ENCODE measurements at regions not wholly inside any gene's neighbourhood (a gene's known extent, or its start where the extent isn't known, plus 50 kb on each side); places are given as distances from the start of the nearest gene placed in this dataset.
"Not testable (repeated sequence)": the region's sequence is repeated elsewhere in the genome, so short reads cannot be mapped to it uniquely, and the experiment has no call there.

- no peak for DNase-seq
Observed at GRCh38 chr5:18379189-18379588, 744.9 kb downstream of the TAF11L14 start.

- no peak for DNase-seq
Observed at GRCh38 chr5:18380729-18381362, 746.6 kb downstream of the TAF11L14 start.

GRCh38 chr5:18393565-18394442 lies 759.5 kb downstream of the TAF11L14 start:
- DNase-seq = no peak

GRCh38 chr5:18394443-18394804 lies 760.2 kb downstream of the TAF11L14 start:
- no peak for DNase-seq

- DNase-seq = no peak
Observed at GRCh38 chr5:18395126-18396110, 761.2 kb downstream of the TAF11L14 start.

DNA sequence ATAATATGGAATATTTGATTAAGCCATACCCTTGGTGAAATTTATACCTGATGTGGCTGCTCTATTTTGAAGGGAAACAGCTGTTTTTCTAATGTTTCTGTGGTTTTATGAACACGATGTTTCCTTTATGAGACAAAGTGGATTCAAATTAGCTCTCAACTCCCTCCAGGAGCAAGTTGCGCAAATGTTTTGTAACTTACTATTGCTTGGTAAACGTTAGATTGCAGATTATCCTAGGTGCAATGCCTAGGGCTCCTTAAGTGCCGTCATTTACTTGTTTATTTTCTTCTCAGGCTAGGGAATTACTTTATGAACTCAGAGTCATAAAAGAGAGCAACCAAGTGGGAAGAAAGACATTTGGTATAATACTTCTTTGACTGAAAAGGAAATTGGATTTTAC lies 763.1 kb downstream of the TAF11L14 start:
- no peak for DNase-seq

DNA sequence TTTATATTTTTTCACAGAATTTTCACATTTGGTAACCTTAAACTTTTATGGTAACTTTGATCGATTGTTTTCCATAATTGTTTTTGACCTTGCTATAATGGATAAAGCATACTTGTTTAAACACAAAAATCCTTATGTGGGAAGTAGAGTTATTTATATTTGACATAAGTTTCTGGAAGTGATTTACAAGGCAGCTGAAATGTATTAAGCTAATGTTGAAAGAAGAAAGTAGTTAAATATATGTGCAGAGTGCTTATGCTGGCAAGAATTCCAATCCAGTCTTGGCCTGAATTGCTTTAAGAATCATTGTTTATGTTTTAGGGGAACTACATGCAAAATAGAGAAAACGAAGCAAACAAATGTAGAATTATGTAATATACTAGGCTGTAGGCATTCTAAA lies 763.6 kb downstream of the TAF11L14 start:
- DNase-seq = no peak

DNA sequence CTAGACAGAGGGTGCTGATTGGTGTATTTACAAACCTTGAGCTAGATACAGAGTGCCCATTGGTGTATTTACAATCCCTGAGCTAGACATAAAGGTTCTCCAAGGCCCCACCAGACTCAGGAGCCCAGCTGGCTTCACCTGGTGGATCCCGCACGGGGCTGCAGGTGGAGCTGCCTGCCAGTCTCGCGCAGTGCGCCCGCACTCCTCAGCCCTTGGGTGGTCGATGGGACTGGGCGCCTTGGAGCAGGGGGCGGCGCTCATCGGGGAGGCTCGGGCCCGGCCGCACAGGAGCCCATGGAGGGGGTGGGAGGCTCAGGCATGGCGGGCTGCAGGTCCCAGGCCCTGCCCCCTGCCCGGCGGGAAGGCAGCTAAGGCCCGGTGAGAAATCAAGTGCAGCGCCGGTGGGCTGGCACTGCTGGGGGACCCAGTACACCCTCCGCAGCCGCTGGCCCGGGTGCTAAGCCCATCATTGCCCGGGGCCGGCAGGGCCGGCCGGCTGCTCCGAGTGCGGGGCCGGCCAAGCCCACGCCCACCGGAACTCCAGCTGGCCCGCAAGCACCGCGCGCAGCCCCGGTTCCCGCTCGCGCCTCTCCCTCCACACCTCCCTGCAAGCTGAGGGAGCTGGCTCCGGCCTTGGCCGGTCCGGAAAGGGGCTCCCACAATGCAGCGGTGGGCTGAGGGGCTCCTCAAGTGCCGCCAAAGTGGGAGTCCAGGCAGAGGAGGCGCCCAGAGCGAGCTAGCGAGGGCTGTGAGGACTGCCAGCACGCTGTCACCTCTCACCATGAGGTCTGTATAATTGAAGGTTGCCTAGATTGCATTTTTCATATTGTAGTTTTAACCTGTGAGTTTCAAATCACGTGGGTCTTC lies 765.4 kb downstream of the TAF11L14 start:
- not testable (repeated sequence) for DNase-seq

GRCh38 chr5:18403141-18403540 lies 768.9 kb downstream of the TAF11L14 start:
- DNase-seq = no peak

- no peak for DNase-seq
Observed at GRCh38 chr5:18403941-18404438, 769.7 kb downstream of the TAF11L14 start.

- no peak for DNase-seq
Observed at GRCh38 chr5:18420711-18421110, 786.5 kb downstream of the TAF11L14 start.

DNA sequence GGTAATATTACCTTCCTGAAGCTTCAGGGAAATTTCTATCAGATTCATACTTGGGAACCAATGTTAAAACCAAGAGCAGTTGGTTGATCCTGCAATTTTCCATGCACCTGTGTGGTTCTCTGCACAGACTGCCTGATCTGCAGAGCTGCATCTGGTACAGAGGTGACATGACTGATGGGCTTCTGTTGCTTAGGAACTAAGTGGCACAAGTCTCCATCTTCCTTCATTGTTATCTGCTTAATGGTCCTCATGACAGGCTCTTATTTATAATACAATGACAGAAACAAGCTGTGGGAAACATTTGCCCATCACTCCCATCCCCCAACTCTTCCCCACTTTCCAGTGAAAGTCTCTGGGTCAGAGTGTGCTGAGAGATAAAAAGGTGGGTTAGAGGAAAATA lies 799.1 kb downstream of the TAF11L14 start:
- no peak for DNase-seq

- DNase-seq = no peak
Observed at GRCh38 chr5:18438126-18438525, 803.9 kb downstream of the TAF11L14 start.

DNA sequence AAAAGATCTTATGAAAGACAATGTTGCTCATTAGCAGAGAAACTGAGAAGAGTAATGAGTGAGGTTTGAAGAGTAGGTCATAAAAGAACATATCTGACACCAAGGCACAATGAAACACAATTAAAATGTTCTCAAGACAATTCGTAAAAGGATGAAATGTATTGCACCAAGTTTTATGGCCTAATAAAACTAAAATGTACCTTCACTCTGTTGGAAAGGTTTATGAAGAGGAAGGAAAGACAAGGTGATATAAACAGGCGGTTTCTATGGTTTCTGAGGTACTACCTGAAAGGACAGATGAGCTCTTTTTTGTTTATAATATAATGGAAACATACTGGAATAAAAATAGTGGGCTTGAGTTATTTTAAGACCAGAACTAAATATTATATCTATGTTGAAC lies 821.3 kb downstream of the TAF11L14 start:
- no peak for DNase-seq

DNA sequence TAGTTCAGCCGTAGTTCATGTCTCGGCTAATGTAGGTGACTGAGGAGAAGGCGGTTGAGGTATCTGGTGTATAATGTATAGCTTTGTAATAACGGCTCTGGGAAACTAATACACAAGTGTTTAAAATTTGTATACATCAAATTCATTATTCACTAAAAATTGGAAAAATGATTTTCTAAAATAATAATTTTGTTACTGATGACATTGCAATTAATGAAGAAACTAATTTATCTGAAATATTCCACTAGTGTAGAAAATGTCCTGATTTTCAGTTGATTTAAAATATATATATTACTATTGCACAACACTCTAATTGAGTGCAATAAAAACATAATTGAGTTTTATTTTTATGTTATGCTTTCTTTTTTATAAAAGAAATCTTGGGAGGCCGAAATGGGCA lies 823.0 kb downstream of the TAF11L14 start:
- no peak for DNase-seq

DNA sequence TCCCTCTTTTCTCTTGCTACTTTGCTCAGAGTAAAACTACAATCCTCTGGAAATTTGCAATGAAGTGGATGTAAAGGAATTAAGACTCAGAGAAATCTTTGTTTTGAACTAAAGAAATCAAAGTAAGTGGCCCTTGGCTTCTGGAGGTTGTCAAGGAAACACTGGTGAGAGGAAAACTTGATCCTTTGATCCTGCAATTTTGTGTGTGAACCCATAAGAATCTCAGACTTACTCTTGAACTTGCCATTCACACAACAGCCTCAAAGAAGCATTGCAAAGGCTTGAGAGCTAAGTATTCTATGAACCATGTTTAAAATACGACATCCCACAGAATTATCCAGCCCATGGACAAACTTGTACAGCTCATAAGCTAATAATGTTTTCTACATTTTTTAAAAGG lies 827.5 kb downstream of the TAF11L14 start:
- DNase-seq = no peak

DNA sequence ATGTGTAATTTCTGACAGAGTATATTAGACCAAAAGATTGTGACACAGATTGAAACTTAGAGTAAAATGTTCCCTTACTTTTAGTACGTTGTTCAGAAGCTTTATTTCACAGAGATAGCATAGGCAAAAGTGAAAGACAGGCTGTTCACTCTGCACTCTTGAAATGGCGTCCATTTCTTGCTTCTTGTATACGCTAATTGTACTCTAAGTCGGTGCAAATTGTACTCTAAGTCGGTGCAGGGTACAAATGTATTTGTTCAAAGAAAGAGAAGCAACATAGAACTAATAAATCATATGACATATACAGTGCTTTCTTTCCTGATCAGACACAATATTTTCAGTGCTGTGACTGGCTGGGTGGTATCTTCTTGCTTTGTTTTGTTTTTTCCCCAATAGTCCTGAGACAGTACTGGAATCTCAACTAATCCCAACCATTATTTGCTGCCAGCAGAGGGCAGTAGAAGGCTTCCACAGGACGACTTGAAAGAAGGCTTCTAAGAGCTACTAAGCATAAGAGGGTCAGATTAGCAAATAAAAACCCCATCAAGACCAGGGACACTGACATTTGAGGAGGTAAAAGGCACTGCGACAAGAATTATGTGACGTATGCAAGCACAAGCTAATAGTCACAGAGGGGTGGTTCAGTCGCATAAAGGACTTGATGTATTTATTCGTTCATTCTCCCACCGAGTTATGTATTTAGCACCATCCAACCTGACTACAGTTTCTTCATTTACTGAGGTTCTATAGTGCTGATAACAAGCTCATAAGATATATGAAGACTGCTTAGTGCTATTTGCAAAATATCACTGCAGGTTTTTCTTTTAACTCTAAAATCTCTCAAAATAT lies 831.8 kb downstream of the TAF11L14 start:
- no peak for DNase-seq

GRCh38 chr5:18466731-18467130 lies 832.5 kb downstream of the TAF11L14 start:
- DNase-seq = no peak

- DNase-seq = not testable (repeated sequence)
Observed at GRCh38 chr5:18471791-18472190, 837.5 kb downstream of the TAF11L14 start.

DNA sequence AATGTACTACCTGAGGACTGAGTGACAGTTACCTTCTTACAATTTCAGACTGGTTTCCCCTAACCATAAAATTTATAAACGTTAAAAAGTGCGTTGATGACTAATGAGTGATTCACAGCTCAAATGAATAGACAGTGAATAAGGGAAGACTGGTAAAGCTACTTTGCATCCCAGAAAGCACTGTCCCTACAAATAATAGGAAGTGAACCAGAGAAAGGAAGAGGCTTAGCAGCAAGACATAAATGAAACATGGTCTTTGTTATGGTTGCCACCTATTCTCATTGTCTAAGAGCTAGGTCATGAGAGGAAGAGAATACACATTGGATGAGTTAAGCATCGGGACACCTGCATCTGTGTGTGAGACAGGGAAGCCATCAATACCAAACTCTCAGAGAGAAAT lies 849.2 kb downstream of the TAF11L14 start:
- no peak for DNase-seq

DNA sequence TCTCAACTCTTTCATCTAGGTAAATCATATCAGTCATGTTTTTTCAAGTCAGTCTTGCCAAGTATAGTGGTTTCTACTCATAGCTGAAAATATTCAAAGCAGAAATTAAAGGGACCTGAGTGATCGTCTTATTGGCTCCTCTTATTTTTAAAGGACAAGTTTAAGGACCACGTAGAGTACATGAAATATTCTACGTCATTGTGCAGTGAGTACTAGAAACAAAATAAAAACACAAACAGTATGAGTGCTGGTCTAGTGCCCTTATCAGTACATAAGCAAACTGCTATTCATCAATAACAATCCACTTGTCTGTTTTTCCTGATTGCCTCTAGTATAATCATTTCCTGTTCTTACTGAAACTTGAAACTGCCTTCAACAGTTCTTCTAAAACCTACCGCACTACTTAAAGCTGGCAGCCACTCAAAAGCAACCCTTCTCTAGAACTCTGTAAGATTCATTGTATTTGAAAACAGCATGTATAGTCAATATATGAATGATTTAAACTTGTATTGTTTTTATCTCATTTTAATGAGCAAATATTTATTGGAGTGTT lies 853.7 kb downstream of the TAF11L14 start:
- DNase-seq = no peak
